ENCODE measurements at regions not wholly inside any gene's neighbourhood (a gene's known extent, or its start where the extent isn't known, plus 50 kb on each side); places are given as distances from the start of the nearest gene placed in this dataset.

- TF ChIP-seq CTCF (IDR thresholded peaks at IDR 0.05; ENCODE audit: extremely low read depth, missing control alignments), result no peak
- no peak for DNase-seq (ENCODE audit: low spot score)
Observed at GRCh38 chr10:69710008-69710888, 80.2 kb downstream of the FAM241B start.

- TF ChIP-seq CTCF (IDR thresholded peaks at IDR 0.05; ENCODE audit: extremely low read depth, missing control alignments), result no peak
- DNase-seq (ENCODE audit: low spot score), result no peak
Observed at GRCh38 chr10:69712342-69712741, 82.3 kb downstream of the FAM241B start.

- no peak for TF ChIP-seq CTCF (IDR thresholded peaks at IDR 0.05; ENCODE audit: extremely low read depth, missing control alignments)
- no peak for DNase-seq (ENCODE audit: low spot score)
Observed at GRCh38 chr10:69714572-69714971, 84.5 kb downstream of the FAM241B start.

- TF ChIP-seq CTCF (IDR thresholded peaks at IDR 0.05; ENCODE audit: extremely low read depth, missing control alignments), result no peak
- no peak for DNase-seq (ENCODE audit: low spot score)
Observed at GRCh38 chr10:69715156-69715898, 85.3 kb downstream of the FAM241B start.

- no peak for TF ChIP-seq CTCF (IDR thresholded peaks at IDR 0.05; ENCODE audit: extremely low read depth, missing control alignments)
- DNase-seq (ENCODE audit: low spot score), result no peak
Observed at GRCh38 chr10:69715899-69716606, 85.7 kb upstream of the COL13A1 start.

- peak; percentile 60 for DNase-seq (ENCODE audit: low spot score)
Observed at GRCh38 chr10:69716711-69717560, 84.8 kb upstream of the COL13A1 start.

More at GRCh38 chr10:69716711-69717560, 84.8 kb upstream of the COL13A1 start:
- peak; percentile 46 for TF ChIP-seq CTCF (IDR thresholded peaks at IDR 0.05; ENCODE audit: extremely low read depth, missing control alignments)

All from GM20000 (cell line).